WTC11 (cell line): ENCODE measurements at regions not wholly inside any gene's neighbourhood (a gene's known extent, or its start where the extent isn't known, plus 50 kb on each side); places are given as distances from the start of the nearest gene placed in this dataset.

ENCODE experiments used
- ATAC-seq: fragments of 200-7000 bp; cut with Tn5 transposase; 2 replicates; pipeline ENCODE4 v1.10.0; 2021; ENCODE audit warnings: mild to moderate bottlenecking, moderate library complexity
- CTCF ChIA-PET: fragments of 300-600 bp; sonication (Branson Sonifier 250); formaldehyde crosslinking; loops from one replicate; lab custom pipeline; 2021; ENCODE audit warnings: antibody characterized with exemption; lab: Charles Lee
- POLR2A ChIA-PET: fragments of 350-600 bp; sonication (Branson Sonifier 250); formaldehyde crosslinking; loops from one replicate; lab custom pipeline; 2021; ENCODE audit warnings: antibody characterized with exemption; lab: Charles Lee
- DNase-seq: peaks from one replicate; pipeline ENCODE4 v3.0.0; 2021; ENCODE audit warnings: low spot score
- H3K27ac Mint-ChIP-seq: 2 replicates; pipeline ENCODE4 v1.8.0; 2021; ENCODE audit warnings: mixed read lengths
- H3K27me3 Mint-ChIP-seq: 2 replicates; pipeline ENCODE4 v1.8.0; 2021; ENCODE audit warnings: low read depth, mild to moderate bottlenecking, moderate library complexity, mixed read lengths
- H3K36me3 Mint-ChIP-seq: 2 replicates; pipeline ENCODE4 v1.8.0; 2021; ENCODE audit warnings: mixed read lengths
- H3K4me1 Mint-ChIP-seq: 2 replicates; pipeline ENCODE4 v1.8.0; 2022; ENCODE audit warnings: mixed read lengths
- H3K4me3 Mint-ChIP-seq: 2 replicates; pipeline ENCODE4 v1.8.0; 2021; ENCODE audit warnings: mild to moderate bottlenecking, moderate library complexity, mixed read lengths
- H3K9me3 Mint-ChIP-seq: 2 replicates; pipeline ENCODE4 v1.8.0; 2021; ENCODE audit warnings: mixed read lengths
- ARID4B ChIP-seq: sonication (generic); formaldehyde crosslinking; IDR thresholded peaks from 2 replicates; pipeline ENCODE4 v1.8.0; 2023; ENCODE audit warnings: missing genetic modification reagents, mild to moderate bottlenecking, borderline replicate concordance
- EMX1 ChIP-seq: fragments of 250-450 bp; sonication (Bioruptor Pico); IDR thresholded peaks from 2 replicates; pipeline ENCODE4 v1.8.0; 2021; ENCODE audit warnings: mild to moderate bottlenecking
- ETV6 ChIP-seq: sonication (generic); formaldehyde crosslinking; IDR thresholded peaks from 2 replicates; pipeline ENCODE4 v1.8.1; 2022; ENCODE audit warnings: mild to moderate bottlenecking, missing genetic modification reagents
- GRHL2 ChIP-seq: fragments of 250-450 bp; sonication (Bioruptor Pico); IDR thresholded peaks from 2 replicates; pipeline ENCODE4 v1.8.0; 2022; ENCODE audit warnings: mild to moderate bottlenecking, moderate library complexity; ENCODE audit not compliant: insufficient replicate concordance, severe bottlenecking
- HMGA2 ChIP-seq: fragments of 250-450 bp; sonication (Bioruptor Pico); IDR thresholded peaks from 2 replicates; pipeline ENCODE4 v1.4.0; 2021; ENCODE audit warnings: mild to moderate bottlenecking, moderate library complexity
- MXD4 ChIP-seq: fragments of 250-450 bp; sonication (Bioruptor Pico); IDR thresholded peaks from 2 replicates; pipeline ENCODE4 v1.8.0; 2021; ENCODE audit warnings: mild to moderate bottlenecking, moderate library complexity, borderline replicate concordance
- MYBL2 ChIP-seq: sonication (generic); formaldehyde crosslinking; IDR thresholded peaks from 2 replicates; pipeline ENCODE4 v1.8.1; 2023; ENCODE audit warnings: mild to moderate bottlenecking, moderate library complexity, missing genetic modification reagents
- PREB ChIP-seq: sonication (generic); formaldehyde crosslinking; IDR thresholded peaks from 2 replicates; pipeline ENCODE4 v1.8.1; 2022; ENCODE audit warnings: mild to moderate bottlenecking, missing genetic modification reagents, moderate library complexity, borderline replicate concordance
- RORB ChIP-seq: fragments of 250-450 bp; sonication (Bioruptor Pico); IDR thresholded peaks from 2 replicates; pipeline ENCODE4 v1.9.0; 2021; ENCODE audit warnings: mild to moderate bottlenecking
- TCF7 ChIP-seq: sonication (generic); formaldehyde crosslinking; IDR thresholded peaks from 2 replicates; pipeline ENCODE4 v1.8.0; 2022; ENCODE audit warnings: mild to moderate bottlenecking, low read depth, missing genetic modification reagents, moderate library complexity
- ZNF263 ChIP-seq: sonication (generic); formaldehyde crosslinking; IDR thresholded peaks from 2 replicates; pipeline ENCODE4 v1.8.1; 2022; ENCODE audit warnings: low read depth, mild to moderate bottlenecking, moderate library complexity, missing genetic modification reagents
- TF ChIP-seq, protein P1 (sequence below): sonication (generic); formaldehyde crosslinking; IDR thresholded peaks from 2 replicates; pipeline ENCODE4 v1.8.1; 2022; ENCODE audit warnings: mild to moderate bottlenecking, moderate library complexity, missing genetic modification reagents
- TF ChIP-seq, protein P2 (sequence below): sonication (generic); formaldehyde crosslinking; IDR thresholded peaks from 2 replicates; pipeline ENCODE4 v1.8.0; 2022; ENCODE audit warnings: missing genetic modification reagents
- TF ChIP-seq, protein P3 (sequence below): sonication (generic); formaldehyde crosslinking; IDR thresholded peaks from 2 replicates; pipeline ENCODE4 v1.8.1; 2023; ENCODE audit warnings: mild to moderate bottlenecking, missing genetic modification reagents

DNA sequence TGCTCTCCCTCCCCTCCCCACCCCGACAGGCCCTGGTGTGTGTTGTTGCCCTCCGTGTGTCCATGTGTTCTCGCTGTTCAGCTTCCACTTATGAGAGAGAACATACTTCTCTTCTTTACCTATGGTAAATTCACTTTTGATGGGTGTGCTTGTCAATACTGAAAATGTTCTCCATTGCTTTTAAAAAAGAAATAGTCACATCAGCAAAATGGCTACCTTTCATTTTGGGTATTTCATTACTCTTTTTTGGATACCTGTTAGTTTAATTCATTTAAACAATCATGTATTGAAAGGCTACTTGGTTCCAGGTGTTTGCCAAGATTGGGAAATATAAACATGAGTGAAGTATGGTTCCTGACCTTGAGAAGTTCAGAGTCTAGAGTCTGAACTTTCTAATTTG is 107.4 kb upstream of the PITX2 start:
- H3K4me3 Mint-ChIP-seq = no peak overlapping the region

GRCh38 chr4:110733901-110734300 is 111.0 kb upstream of the PITX2 start:
- no peak overlapping the region for H3K27ac Mint-ChIP-seq
- POLR2A ChIA-PET = no interaction called here
- no peak for TF ChIP-seq HMGA2 (CRISPR knock-in tag)
- no peaks in the 10 kb centered on the region for H3K27me3 Mint-ChIP-seq
- DNase-seq = no peak
- no peaks in the 10 kb centered on the region for H3K36me3 Mint-ChIP-seq
- H3K4me1 Mint-ChIP-seq = 0 out of 2 replicates have a peak, but pooled peaks cover 2% of the 10 kb centered on the region
- CTCF ChIA-PET = no interaction called here
- H3K4me3 Mint-ChIP-seq = no peak overlapping the region
- H3K9me3 Mint-ChIP-seq = 0 out of 2 replicates have a peak, but pooled peaks cover 3% of the 10 kb centered on the region
- ATAC-seq = no peak

More for the DNA sequence above, 107.4 kb upstream of the PITX2 start:
- ATAC-seq = no peak
- POLR2A ChIA-PET = no interaction called here
- DNase-seq = no peak
- no peaks in the 10 kb centered on the region; the same call in 1 of the 2 replicates for H3K36me3 Mint-ChIP-seq
- TF ChIP-seq TCF7 (no peak), ZNF263 (no peak)
- TF ChIP-seq, protein P1, sequence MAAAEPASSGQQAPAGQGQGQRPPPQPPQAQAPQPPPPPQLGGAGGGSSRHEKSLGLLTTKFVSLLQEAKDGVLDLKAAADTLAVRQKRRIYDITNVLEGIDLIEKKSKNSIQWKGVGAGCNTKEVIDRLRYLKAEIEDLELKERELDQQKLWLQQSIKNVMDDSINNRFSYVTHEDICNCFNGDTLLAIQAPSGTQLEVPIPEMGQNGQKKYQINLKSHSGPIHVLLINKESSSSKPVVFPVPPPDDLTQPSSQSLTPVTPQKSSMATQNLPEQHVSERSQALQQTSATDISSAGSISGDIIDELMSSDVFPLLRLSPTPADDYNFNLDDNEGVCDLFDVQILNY (CRISPR knock-in tag) = no peak
- H3K27me3 Mint-ChIP-seq = no peaks in the 10 kb centered on the region
- H3K9me3 Mint-ChIP-seq = peaks cover 9% of the 10 kb centered on the region
- CTCF ChIA-PET = no interaction called here
- no peak overlapping the region for H3K27ac Mint-ChIP-seq
- H3K4me1 Mint-ChIP-seq = 0 out of 2 replicates have a peak, but pooled peaks cover 2% of the 10 kb centered on the region

DNA sequence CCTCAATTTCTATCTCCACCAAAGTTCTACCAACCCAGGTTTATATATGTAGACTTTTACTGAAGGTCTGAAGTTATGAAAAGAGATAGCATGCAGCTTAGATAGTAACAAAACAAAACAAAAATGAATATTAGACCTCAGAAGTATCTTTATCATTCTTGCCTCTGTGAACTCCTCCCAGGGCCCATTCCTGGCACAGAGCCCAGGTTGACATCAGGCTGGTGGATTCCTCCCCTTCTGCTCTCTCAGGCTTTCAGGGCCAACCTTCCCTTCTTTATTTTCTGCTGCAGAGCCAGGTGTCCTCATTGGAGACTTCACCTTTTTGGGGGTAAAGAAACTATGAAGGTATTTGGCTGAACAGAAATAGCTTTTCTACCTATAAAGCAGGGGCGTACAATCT is 112.8 kb upstream of the PITX2 start:
- Mint-ChIP-seq H3K4me1 (0 out of 2 replicates have a peak, but pooled peaks cover 2% of the 10 kb centered on the region), H3K36me3 (no peaks in the 10 kb centered on the region), H3K27me3 (no peaks in the 10 kb centered on the region), H3K27ac (no peak overlapping the region), H3K9me3 (0 out of 2 replicates have a peak, but pooled peaks cover 3% of the 10 kb centered on the region), H3K4me3 (no peak overlapping the region)
- ATAC-seq (no peak), DNase-seq (no peak)
- CTCF ChIA-PET = no interaction called here
- TF ChIP-seq MXD4 (CRISPR knock-in tag) (no peak), ARID4B (CRISPR knock-in tag) (no peak), EMX1 (CRISPR knock-in tag) (no peak), TCF7 (no peak), MYBL2 (CRISPR knock-in tag) (no peak), ETV6 (CRISPR knock-in tag) (no peak), RORB (CRISPR knock-in tag) (no peak), PREB (no peak), GRHL2 (CRISPR knock-in tag) (no peak)
- TF ChIP-seq, protein P2, sequence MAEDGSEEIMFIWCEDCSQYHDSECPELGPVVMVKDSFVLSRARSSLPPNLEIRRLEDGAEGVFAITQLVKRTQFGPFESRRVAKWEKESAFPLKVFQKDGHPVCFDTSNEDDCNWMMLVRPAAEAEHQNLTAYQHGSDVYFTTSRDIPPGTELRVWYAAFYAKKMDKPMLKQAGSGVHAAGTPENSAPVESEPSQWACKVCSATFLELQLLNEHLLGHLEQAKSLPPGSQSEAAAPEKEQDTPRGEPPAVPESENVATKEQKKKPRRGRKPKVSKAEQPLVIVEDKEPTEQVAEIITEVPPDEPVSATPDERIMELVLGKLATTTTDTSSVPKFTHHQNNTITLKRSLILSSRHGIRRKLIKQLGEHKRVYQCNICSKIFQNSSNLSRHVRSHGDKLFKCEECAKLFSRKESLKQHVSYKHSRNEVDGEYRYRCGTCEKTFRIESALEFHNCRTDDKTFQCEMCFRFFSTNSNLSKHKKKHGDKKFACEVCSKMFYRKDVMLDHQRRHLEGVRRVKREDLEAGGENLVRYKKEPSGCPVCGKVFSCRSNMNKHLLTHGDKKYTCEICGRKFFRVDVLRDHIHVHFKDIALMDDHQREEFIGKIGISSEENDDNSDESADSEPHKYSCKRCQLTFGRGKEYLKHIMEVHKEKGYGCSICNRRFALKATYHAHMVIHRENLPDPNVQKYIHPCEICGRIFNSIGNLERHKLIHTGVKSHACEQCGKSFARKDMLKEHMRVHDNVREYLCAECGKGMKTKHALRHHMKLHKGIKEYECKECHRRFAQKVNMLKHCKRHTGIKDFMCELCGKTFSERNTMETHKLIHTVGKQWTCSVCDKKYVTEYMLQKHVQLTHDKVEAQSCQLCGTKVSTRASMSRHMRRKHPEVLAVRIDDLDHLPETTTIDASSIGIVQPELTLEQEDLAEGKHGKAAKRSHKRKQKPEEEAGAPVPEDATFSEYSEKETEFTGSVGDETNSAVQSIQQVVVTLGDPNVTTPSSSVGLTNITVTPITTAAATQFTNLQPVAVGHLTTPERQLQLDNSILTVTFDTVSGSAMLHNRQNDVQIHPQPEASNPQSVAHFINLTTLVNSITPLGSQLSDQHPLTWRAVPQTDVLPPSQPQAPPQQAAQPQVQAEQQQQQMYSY (CRISPR knock-in tag) = no peak
- TF ChIP-seq, protein P3, sequence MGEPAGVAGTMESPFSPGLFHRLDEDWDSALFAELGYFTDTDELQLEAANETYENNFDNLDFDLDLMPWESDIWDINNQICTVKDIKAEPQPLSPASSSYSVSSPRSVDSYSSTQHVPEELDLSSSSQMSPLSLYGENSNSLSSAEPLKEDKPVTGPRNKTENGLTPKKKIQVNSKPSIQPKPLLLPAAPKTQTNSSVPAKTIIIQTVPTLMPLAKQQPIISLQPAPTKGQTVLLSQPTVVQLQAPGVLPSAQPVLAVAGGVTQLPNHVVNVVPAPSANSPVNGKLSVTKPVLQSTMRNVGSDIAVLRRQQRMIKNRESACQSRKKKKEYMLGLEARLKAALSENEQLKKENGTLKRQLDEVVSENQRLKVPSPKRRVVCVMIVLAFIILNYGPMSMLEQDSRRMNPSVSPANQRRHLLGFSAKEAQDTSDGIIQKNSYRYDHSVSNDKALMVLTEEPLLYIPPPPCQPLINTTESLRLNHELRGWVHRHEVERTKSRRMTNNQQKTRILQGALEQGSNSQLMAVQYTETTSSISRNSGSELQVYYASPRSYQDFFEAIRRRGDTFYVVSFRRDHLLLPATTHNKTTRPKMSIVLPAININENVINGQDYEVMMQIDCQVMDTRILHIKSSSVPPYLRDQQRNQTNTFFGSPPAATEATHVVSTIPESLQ = no peak
- POLR2A ChIA-PET = no interaction called here
